ENCODE measurements at regions not wholly inside any gene's neighbourhood (a gene's known extent, or its start where the extent isn't known, plus 50 kb on each side); places are given as distances from the start of the nearest gene placed in this dataset.

- Mint-ChIP-seq H3K27me3 (ENCODE audit: unreplicated experiment) (peaks cover 6% of the 10 kb centered on the region), H3K4me3 (ENCODE audit: unreplicated experiment) (no peak overlapping the region), H3K4me1 (ENCODE audit: unreplicated experiment) (no peaks in the 10 kb centered on the region), H3K27ac (ENCODE audit: unreplicated experiment) (no peak overlapping the region), H3K9me3 (ENCODE audit: unreplicated experiment) (no peaks in the 10 kb centered on the region), H3K36me3 (ENCODE audit: low read depth, unreplicated experiment) (no peaks in the 10 kb centered on the region)
- TF ChIP-seq, protein P1, sequence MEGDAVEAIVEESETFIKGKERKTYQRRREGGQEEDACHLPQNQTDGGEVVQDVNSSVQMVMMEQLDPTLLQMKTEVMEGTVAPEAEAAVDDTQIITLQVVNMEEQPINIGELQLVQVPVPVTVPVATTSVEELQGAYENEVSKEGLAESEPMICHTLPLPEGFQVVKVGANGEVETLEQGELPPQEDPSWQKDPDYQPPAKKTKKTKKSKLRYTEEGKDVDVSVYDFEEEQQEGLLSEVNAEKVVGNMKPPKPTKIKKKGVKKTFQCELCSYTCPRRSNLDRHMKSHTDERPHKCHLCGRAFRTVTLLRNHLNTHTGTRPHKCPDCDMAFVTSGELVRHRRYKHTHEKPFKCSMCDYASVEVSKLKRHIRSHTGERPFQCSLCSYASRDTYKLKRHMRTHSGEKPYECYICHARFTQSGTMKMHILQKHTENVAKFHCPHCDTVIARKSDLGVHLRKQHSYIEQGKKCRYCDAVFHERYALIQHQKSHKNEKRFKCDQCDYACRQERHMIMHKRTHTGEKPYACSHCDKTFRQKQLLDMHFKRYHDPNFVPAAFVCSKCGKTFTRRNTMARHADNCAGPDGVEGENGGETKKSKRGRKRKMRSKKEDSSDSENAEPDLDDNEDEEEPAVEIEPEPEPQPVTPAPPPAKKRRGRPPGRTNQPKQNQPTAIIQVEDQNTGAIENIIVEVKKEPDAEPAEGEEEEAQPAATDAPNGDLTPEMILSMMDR (IDR thresholded peaks at IDR 0.05; ENCODE audit: unreplicated experiment), result no peak
- no peak for DNase-seq (ENCODE audit: low spot score)
Measured at GRCh38 chr2:16430846-16431245, 234.8 kb downstream of the CYRIA start.

- Mint-ChIP-seq H3K4me3 (ENCODE audit: unreplicated experiment) (no peak overlapping the region), H3K9me3 (ENCODE audit: unreplicated experiment) (no peaks in the 10 kb centered on the region), H3K4me1 (ENCODE audit: unreplicated experiment) (no peaks in the 10 kb centered on the region), H3K27ac (ENCODE audit: unreplicated experiment) (no peak overlapping the region), H3K36me3 (ENCODE audit: low read depth, unreplicated experiment) (no peaks in the 10 kb centered on the region), H3K27me3 (ENCODE audit: unreplicated experiment) (peaks cover 6% of the 10 kb centered on the region)
- DNase-seq (ENCODE audit: low spot score), result no peak
- TF ChIP-seq, protein P1 (IDR thresholded peaks at IDR 0.05; ENCODE audit: unreplicated experiment), result no peak
Measured at GRCh38 chr2:16429431-16430145, 236.0 kb downstream of the CYRIA start.

- DNase-seq (ENCODE audit: low spot score), result no peak
- H3K4me1 Mint-ChIP-seq (ENCODE audit: unreplicated experiment), result no peaks in the 10 kb centered on the region
- no peak overlapping the region for H3K27ac Mint-ChIP-seq (ENCODE audit: unreplicated experiment)
- H3K36me3 Mint-ChIP-seq (ENCODE audit: low read depth, unreplicated experiment), result no peaks in the 10 kb centered on the region
- peaks cover 6% of the 10 kb centered on the region for H3K27me3 Mint-ChIP-seq (ENCODE audit: unreplicated experiment)
- H3K9me3 Mint-ChIP-seq (ENCODE audit: unreplicated experiment), result no peaks in the 10 kb centered on the region
- TF ChIP-seq, protein P1 (IDR thresholded peaks at IDR 0.05; ENCODE audit: unreplicated experiment), result no peak
- no peak overlapping the region for H3K4me3 Mint-ChIP-seq (ENCODE audit: unreplicated experiment)
Measured at GRCh38 chr2:16429002-16429401, 236.6 kb downstream of the CYRIA start.

- Mint-ChIP-seq H3K9me3 (ENCODE audit: unreplicated experiment) (no peaks in the 10 kb centered on the region), H3K4me3 (ENCODE audit: unreplicated experiment) (no peak overlapping the region), H3K27me3 (ENCODE audit: unreplicated experiment) (peaks cover 4% of the 10 kb centered on the region), H3K36me3 (ENCODE audit: low read depth, unreplicated experiment) (no peaks in the 10 kb centered on the region), H3K27ac (ENCODE audit: unreplicated experiment) (no peak overlapping the region), H3K4me1 (ENCODE audit: unreplicated experiment) (no peaks in the 10 kb centered on the region)
- DNase-seq (ENCODE audit: low spot score), result no peak
- TF ChIP-seq, protein P1 (IDR thresholded peaks at IDR 0.05; ENCODE audit: unreplicated experiment), result no peak
Measured at GRCh38 chr2:16425462-16426336, 239.9 kb downstream of the CYRIA start.

DNA sequence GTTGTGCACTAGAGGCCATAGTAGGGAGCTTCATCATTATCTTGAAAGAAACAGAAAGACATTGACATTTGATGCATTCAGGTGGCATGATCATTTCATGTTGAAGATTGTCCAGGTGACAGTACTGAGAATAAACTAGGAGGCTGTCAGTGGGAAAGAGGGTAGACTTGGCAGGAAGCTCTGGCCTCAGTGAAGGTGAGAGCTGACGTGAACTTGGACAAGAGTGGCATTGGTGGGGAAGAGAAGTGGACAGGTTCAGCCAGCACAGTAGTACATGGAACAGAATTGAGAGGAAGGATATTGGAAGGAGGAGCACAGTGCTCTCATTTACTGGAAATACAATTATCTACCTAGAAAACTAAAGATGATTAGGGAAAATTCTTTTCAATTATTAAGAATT, 245.2 kb downstream of the CYRIA start:
- Mint-ChIP-seq H3K36me3 (ENCODE audit: low read depth, unreplicated experiment) (no peaks in the 10 kb centered on the region), H3K9me3 (ENCODE audit: unreplicated experiment) (no peaks in the 10 kb centered on the region), H3K4me1 (ENCODE audit: unreplicated experiment) (no peaks in the 10 kb centered on the region), H3K27me3 (ENCODE audit: unreplicated experiment) (no peaks in the 10 kb centered on the region), H3K27ac (ENCODE audit: unreplicated experiment) (no peak overlapping the region), H3K4me3 (ENCODE audit: unreplicated experiment) (no peak overlapping the region)
- TF ChIP-seq, protein P1 (IDR thresholded peaks at IDR 0.05; ENCODE audit: unreplicated experiment), result no peak
- DNase-seq (ENCODE audit: low spot score), result no peak

All from endothelial cell (in vitro differentiated cells).